OCI-LY1 (cell line): ENCODE measurements at regions not wholly inside any gene's neighbourhood (a gene's known extent, or its start where the extent isn't known, plus 50 kb on each side); places are given as distances from the start of the nearest gene placed in this dataset.

Experiments
- H2AFZ ChIP-seq: fragments of 200-600 bp; sonication (generic), shearing (Covaris generic); 2 replicates; pipeline ENCODE4 v1.6.0; 2014; ENCODE audit warnings: antibody characterized with exemption, mild to moderate bottlenecking, low read length
- H3F3A ChIP-seq: fragments of 200-600 bp; sonication (generic), shearing (Covaris generic); 2 replicates; pipeline ENCODE4 v1.6.0; 2014; ENCODE audit warnings: mild to moderate bottlenecking, antibody characterized with exemption, low read length, moderate library complexity; ENCODE audit not compliant: insufficient read depth
- H3K27ac ChIP-seq: fragments of 200-600 bp; sonication (generic); 2 replicates; pipeline ENCODE4 v1.5.1; 2014; ENCODE audit warnings: low read length, mixed run types, mild to moderate bottlenecking, low read depth; ENCODE audit not compliant: poor library complexity, severe bottlenecking
- H3K27me3 ChIP-seq: fragments of 200-600 bp; sonication (generic); 2 replicates; pipeline ENCODE4 v1.6.0; 2014; ENCODE audit warnings: antibody characterized with exemption, mild to moderate bottlenecking, low read length, moderate library complexity; ENCODE audit not compliant: insufficient read depth
- H3K36me3 ChIP-seq: fragments of 200-600 bp; sonication (generic); 2 replicates; pipeline ENCODE4 v1.6.1; 2014; ENCODE audit warnings: mild to moderate bottlenecking, antibody characterized with exemption, low read length, moderate library complexity, mixed read lengths; ENCODE audit not compliant: insufficient read depth
- H3K4me1 ChIP-seq: fragments of 200-600 bp; sonication (generic); 2 replicates; pipeline ENCODE4 v1.5.1; 2014; ENCODE audit warnings: mild to moderate bottlenecking, low read length, moderate library complexity; ENCODE audit not compliant: insufficient read depth, severe bottlenecking
- H3K4me2 ChIP-seq: fragments of 200-600 bp; sonication (generic), shearing (Covaris generic); 2 replicates; pipeline ENCODE4 v1.6.1; 2014; ENCODE audit warnings: low read length
- H3K4me3 ChIP-seq: fragments of 200-600 bp; sonication (generic); 2 replicates; pipeline ENCODE4 v1.5.1; 2014; ENCODE audit warnings: low read length, low read depth, mild to moderate bottlenecking, mixed read lengths; ENCODE audit not compliant: poor library complexity, severe bottlenecking
- H3K79me2 ChIP-seq: fragments of 200-600 bp; shearing (Covaris generic); 2 replicates; pipeline ENCODE4 v1.6.1; 2016; ENCODE audit warnings: mixed run types, low read length, mixed read lengths; ENCODE audit not compliant: insufficient read depth
- H3K9ac ChIP-seq: fragments of 200-600 bp; sonication (generic), shearing (Covaris generic); 2 replicates; pipeline ENCODE4 v1.6.1; 2014; ENCODE audit warnings: mild to moderate bottlenecking, low read length, mixed read lengths
- H3K9me2 ChIP-seq: fragments of 200-600 bp; sonication (generic), shearing (Covaris generic); 2 replicates; pipeline ENCODE4 v1.6.1; 2014; ENCODE audit warnings: low read depth, mild to moderate bottlenecking, low read length, mixed read lengths
- H3K9me3 ChIP-seq: fragments of 200-600 bp; shearing (Covaris generic); 2 replicates; pipeline ENCODE4 v1.6.1; 2014; ENCODE audit warnings: low read length, mixed read lengths
- H4K20me1 ChIP-seq: fragments of 200-600 bp; sonication (generic), shearing (Covaris generic); 2 replicates; pipeline ENCODE4 v1.6.0; 2016; ENCODE audit warnings: mild to moderate bottlenecking, low read length; ENCODE audit not compliant: insufficient read depth
- CTCF ChIP-seq: fragments of 200-600 bp; sonication (generic), shearing (Covaris generic); IDR thresholded peaks from 2 replicates; pipeline ENCODE4 v1.5.1; 2017; ENCODE audit warnings: mild to moderate bottlenecking, antibody characterized with exemption, low read length, moderate library complexity, mixed read lengths
- EZH2 ChIP-seq: fragments of 200-600 bp; sonication (generic), shearing (Covaris generic); IDR thresholded peaks from 2 replicates; pipeline ENCODE4 v1.8.0; 2017; ENCODE audit warnings: borderline replicate concordance, mixed run types, mild to moderate bottlenecking, antibody characterized with exemption, low read length, moderate library complexity, mixed read lengths

DNA sequence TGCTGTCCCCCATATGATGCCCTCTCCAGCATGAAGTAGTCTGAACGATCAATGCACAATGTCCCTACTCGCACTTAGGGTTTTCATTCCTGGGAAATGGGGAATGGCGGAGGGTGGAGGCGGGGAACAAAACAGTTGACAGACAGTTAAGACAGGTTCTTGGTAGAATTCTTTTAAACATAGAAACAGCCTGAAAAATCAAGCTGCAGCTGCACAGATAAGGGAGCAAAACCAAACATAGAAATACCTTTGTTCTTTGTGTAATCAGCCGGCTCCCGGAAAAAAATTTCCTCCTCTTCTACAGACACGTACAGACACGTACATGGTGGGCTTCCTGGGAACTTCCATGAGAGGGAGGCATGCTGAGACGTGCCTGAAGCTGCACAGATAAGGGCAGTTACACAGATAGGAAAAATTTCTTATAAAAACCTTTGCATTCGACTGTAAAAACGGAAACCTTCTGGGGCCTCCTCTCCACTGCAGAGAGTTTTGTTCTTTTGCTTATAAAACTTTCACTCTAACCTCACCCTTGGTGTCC lies 662.4 kb upstream of the PTPRD start:
- H3K4me1 ChIP-seq, result no peaks in the 10 kb centered on the region

DNA sequence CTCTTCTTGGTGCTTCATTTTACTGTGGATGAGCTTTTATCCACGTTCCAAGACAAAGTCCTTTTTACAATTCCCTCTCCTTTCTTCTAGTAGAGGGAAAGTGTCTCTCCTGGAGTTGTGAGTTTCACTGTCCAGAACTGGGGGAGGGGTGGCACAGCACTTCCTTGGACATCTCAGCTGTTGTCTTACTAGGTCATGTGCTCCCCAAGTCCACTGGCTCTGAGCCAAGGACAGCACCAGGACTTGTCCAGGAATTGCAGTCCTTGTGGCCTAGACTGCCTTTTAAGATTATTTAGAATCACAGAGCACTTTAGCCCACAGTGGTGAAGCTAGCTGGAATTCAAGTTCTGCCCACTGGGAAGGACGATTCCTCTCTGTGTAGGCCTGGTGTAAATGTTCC lies 700.2 kb upstream of the PTPRD start:
- Histone ChIP-seq H3K4me3 (no peak overlapping the region), H4K20me1 (no peaks in the 10 kb centered on the region), H2AFZ (no peak overlapping the region), H3K36me3 (no peaks in the 10 kb centered on the region), H3K9me3 (no peaks in the 10 kb centered on the region), H3K9me2 (no peaks in the 10 kb centered on the region), H3K27ac (no peak overlapping the region), H3K4me1 (no peaks in the 10 kb centered on the region), H3K79me2 (no peaks in the 10 kb centered on the region), H3K27me3 (no peaks in the 10 kb centered on the region), H3F3A (no peaks in the 10 kb centered on the region), H3K9ac (no peak overlapping the region), H3K4me2 (no peak overlapping the region)
- no peak for TF ChIP-seq EZH2
- TF ChIP-seq CTCF, result no peak

More for the DNA sequence above, 662.4 kb upstream of the PTPRD start:
- H3K27me3 ChIP-seq, result no peaks in the 10 kb centered on the region
- no peak overlapping the region for H3K27ac ChIP-seq
- H3K9me2 ChIP-seq, result no peaks in the 10 kb centered on the region
- no peaks in the 10 kb centered on the region for H3K79me2 ChIP-seq
- H3K9ac ChIP-seq, result no peak overlapping the region
- no peaks in the 10 kb centered on the region for H3F3A ChIP-seq
- no peaks in the 10 kb centered on the region for H3K36me3 ChIP-seq
- no peak overlapping the region for H2AFZ ChIP-seq
- no peak for TF ChIP-seq EZH2
- no peak for TF ChIP-seq CTCF
- H4K20me1 ChIP-seq, result no peaks in the 10 kb centered on the region
- H3K4me3 ChIP-seq, result no peak overlapping the region
- no peak overlapping the region for H3K4me2 ChIP-seq
- no peaks in the 10 kb centered on the region for H3K9me3 ChIP-seq

- H3K4me2 ChIP-seq, result no peak overlapping the region
- H2AFZ ChIP-seq, result no peak overlapping the region
- no peaks in the 10 kb centered on the region for H3K79me2 ChIP-seq
- H3K27me3 ChIP-seq, result no peaks in the 10 kb centered on the region
- H3K4me3 ChIP-seq, result no peak overlapping the region
- no peaks in the 10 kb centered on the region for H3F3A ChIP-seq
- H3K9ac ChIP-seq, result no peak overlapping the region
- no peaks in the 10 kb centered on the region for H4K20me1 ChIP-seq
- H3K9me3 ChIP-seq, result no peaks in the 10 kb centered on the region
- H3K9me2 ChIP-seq, result no peaks in the 10 kb centered on the region
- H3K36me3 ChIP-seq, result no peaks in the 10 kb centered on the region
- H3K4me1 ChIP-seq, result no peaks in the 10 kb centered on the region
- TF ChIP-seq CTCF, result no peak
- no peak for TF ChIP-seq EZH2
- no peak overlapping the region for H3K27ac ChIP-seq
These were observed 706.1 kb upstream of the PTPRD start for GRCh38 chr9:11318946-11319345.
